Activated CD8-positive, alpha-beta T cell treated with anti-CD3 and anti-CD28 coated beads for 36 hours (primary cell): ENCODE measurements at regions not wholly inside any gene's neighbourhood (a gene's known extent, or its start where the extent isn't known, plus 50 kb on each side); places are given as distances from the start of the nearest gene placed in this dataset.

Experiments used
- ATAC-seq: fragments of 200-7000 bp; cut with Tn5 transposase; one replicate; pipeline ENCODE4 v1.10.0; 2021; ENCODE audit warnings: mild to moderate bottlenecking, moderate library complexity
- CTCF ChIA-PET: fragments of 350-600 bp; sonication (Branson Sonifier 250); formaldehyde crosslinking; loops from one replicate; lab custom pipeline; 2021; ENCODE audit warnings: antibody characterized with exemption; lab: Charles Lee
- POLR2A ChIA-PET: fragments of 350-600 bp; sonication (Branson Sonifier 250); formaldehyde crosslinking; loops from one replicate; lab custom pipeline; 2021; ENCODE audit warnings: antibody characterized with exemption; lab: Charles Lee
- DNase-seq: peaks from one replicate; pipeline ENCODE4 v3.0.0-alpha.2; 2020
- H3K27ac Mint-ChIP-seq: one replicate; pipeline ENCODE4 v1.8.0; 2021; ENCODE audit warnings: mild to moderate bottlenecking, mixed read lengths
- H3K27me3 Mint-ChIP-seq: one replicate; pipeline ENCODE4 v1.8.0; 2021; ENCODE audit warnings: mixed read lengths
- H3K36me3 Mint-ChIP-seq: one replicate; pipeline ENCODE4 v1.8.0; 2021; ENCODE audit warnings: low read depth, mixed read lengths
- H3K4me1 Mint-ChIP-seq: one replicate; pipeline ENCODE4 v1.8.0; 2021; ENCODE audit warnings: low read depth, mixed read lengths
- H3K4me3 Mint-ChIP-seq: one replicate; pipeline ENCODE4 v1.8.0; 2021; ENCODE audit warnings: mild to moderate bottlenecking, moderate library complexity, mixed read lengths
- H3K9me3 Mint-ChIP-seq: one replicate; pipeline ENCODE4 v1.8.0; 2021; ENCODE audit warnings: mixed read lengths
- intact Hi-C: fragments of 100-400 bp; cut with micrococcal nuclease; formaldehyde crosslinking; loops from one replicate; pipeline ENCODE4 v1.10.0; 2022
- TF ChIP-seq, protein P1 (sequence below): fragments of 200-600 bp; IDR thresholded peaks from one replicate; pipeline ENCODE4 v1.8.0; 2022; ENCODE audit warnings: antibody characterized with exemption, mild to moderate bottlenecking

DNA sequence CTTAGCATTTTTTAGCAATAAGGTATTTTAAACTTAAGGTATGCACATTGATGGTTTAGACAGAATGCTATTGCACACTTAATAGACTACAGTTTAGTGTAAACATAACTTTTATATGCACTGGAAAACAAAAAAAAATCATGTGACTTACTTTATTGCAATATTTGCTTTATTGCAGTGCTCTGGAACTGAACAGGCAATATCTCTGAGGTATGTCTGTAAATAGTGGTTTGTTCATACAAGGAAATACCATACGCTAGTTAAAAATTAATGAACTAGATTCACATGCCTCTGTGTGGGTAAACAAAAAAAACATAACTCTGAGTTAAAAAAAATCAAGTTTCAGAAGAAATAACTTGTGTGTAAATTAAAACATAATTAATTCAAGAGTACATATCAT is 479.0 kb upstream of the MKI67 start:
- TF ChIP-seq, protein P1, sequence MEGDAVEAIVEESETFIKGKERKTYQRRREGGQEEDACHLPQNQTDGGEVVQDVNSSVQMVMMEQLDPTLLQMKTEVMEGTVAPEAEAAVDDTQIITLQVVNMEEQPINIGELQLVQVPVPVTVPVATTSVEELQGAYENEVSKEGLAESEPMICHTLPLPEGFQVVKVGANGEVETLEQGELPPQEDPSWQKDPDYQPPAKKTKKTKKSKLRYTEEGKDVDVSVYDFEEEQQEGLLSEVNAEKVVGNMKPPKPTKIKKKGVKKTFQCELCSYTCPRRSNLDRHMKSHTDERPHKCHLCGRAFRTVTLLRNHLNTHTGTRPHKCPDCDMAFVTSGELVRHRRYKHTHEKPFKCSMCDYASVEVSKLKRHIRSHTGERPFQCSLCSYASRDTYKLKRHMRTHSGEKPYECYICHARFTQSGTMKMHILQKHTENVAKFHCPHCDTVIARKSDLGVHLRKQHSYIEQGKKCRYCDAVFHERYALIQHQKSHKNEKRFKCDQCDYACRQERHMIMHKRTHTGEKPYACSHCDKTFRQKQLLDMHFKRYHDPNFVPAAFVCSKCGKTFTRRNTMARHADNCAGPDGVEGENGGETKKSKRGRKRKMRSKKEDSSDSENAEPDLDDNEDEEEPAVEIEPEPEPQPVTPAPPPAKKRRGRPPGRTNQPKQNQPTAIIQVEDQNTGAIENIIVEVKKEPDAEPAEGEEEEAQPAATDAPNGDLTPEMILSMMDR = no peak
- Mint-ChIP-seq H3K4me3 (no peak overlapping the region), H3K9me3 (no peaks in the 10 kb centered on the region), H3K4me1 (no peaks in the 10 kb centered on the region), H3K27ac (no peak overlapping the region), H3K27me3 (no peaks in the 10 kb centered on the region), H3K36me3 (no peaks in the 10 kb centered on the region)
- intact Hi-C loops = no loop called here
- ATAC-seq (no peak), DNase-seq (no peak)
- CTCF ChIA-PET = no interaction called here
- POLR2A ChIA-PET = no interaction called here

DNA sequence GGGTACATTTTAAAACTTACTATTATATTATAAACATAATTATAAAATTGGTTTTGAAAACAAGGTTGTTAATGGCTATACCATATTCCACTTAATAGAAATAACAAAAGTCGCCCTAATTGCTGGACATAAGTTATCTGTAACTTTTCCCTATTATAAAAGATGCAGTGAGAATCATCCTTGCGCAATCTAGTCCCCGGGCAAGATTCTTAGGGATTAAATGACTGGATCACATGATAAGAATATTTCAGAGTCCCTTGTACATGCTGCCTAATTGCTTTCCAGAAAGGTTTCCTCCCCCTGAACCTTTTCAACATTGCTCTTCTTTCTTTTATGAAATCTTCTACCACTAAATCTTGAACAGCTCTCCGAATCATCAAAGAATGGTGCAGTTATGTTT is 479.8 kb upstream of the MKI67 start:
- ATAC-seq (no peak), DNase-seq (no peak)
- intact Hi-C loops = no loop called here
- CTCF ChIA-PET = no interaction called here
- no peak overlapping the region for H3K27ac Mint-ChIP-seq
- no peaks in the 10 kb centered on the region for H3K27me3 Mint-ChIP-seq
- no peaks in the 10 kb centered on the region for H3K4me1 Mint-ChIP-seq
- TF ChIP-seq, protein P1 = no peak
- no peaks in the 10 kb centered on the region for H3K36me3 Mint-ChIP-seq
- no peak overlapping the region for H3K4me3 Mint-ChIP-seq
- POLR2A ChIA-PET = no interaction called here
- H3K9me3 Mint-ChIP-seq = no peaks in the 10 kb centered on the region

DNA sequence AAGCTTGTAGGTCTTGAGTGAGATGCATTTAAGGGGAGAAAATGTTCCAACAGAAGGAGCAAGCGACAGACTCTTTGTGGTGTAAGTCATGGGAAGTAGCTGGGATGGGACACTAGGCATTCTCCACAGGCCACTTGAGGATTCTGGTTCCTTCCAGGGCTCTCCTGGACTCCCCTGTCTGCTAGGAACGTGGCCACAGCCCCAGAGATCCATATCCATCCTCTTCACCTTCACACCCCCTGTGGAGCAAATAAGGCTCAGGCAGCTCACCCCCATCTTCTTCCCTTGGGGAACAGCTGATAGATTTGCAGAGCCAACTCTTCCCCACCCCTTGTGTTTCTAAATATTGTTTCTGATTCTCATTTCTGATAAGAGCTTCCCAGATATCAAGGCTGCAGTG is 482.6 kb upstream of the MKI67 start:
- H3K9me3 Mint-ChIP-seq = no peaks in the 10 kb centered on the region
- ChIA-PET POLR2A (no interaction called here), CTCF (no interaction called here)
- H3K27me3 Mint-ChIP-seq = no peaks in the 10 kb centered on the region
- intact Hi-C loops = no loop called here
- H3K4me3 Mint-ChIP-seq = no peak overlapping the region
- no peaks in the 10 kb centered on the region for H3K36me3 Mint-ChIP-seq
- TF ChIP-seq, protein P1 = no peak
- H3K27ac Mint-ChIP-seq = no peak overlapping the region
- ATAC-seq = no peak
- H3K4me1 Mint-ChIP-seq = no peaks in the 10 kb centered on the region
- no peak for DNase-seq

DNA sequence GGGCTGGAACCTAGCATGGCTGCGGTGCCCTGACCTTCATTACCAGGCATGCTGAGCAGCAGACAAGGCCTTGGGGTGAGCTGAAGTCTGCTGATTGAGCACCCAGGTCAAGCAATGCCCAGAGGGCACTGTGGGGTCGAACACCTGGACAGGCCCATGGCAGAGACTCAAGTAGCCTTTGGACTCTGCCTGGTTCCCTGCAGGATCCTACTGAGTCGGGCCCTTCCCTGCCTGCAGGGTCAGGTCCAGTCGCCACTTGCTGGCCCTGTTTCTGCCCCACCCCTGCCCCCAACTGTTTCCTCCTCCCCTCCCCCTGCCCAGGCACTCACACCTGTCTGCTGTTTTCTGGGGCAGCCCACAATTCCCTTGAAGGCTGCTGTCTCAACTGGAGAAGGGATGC is 483.2 kb upstream of the MKI67 start:
- DNase-seq = no peak
- Mint-ChIP-seq H3K4me1 (no peaks in the 10 kb centered on the region), H3K27ac (no peak overlapping the region), H3K4me3 (no peak overlapping the region), H3K27me3 (no peaks in the 10 kb centered on the region), H3K9me3 (no peaks in the 10 kb centered on the region), H3K36me3 (no peaks in the 10 kb centered on the region)
- ChIA-PET CTCF (no interaction called here), POLR2A (no interaction called here)
- no peak for ATAC-seq
- TF ChIP-seq, protein P1 = no peak
- intact Hi-C loops = no loop called here

DNA sequence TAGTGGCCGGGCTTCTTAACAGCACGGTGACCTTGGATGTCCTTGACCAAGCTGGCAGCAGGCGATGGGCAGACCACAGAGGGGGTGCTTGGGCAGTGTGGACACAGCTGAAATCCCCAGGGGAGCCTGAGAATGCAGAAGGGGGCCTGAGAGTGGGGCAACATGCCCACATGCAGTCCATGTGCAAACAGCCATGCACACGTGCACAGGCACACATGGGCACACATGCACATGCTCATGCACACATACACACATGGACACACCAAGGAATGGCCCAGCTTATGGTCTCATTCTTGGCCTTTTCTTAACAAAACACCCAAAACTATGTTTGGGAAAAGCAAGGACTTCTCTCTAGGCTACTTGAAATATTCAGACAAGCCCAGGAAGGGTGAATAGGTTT is 483.9 kb upstream of the MKI67 start:
- TF ChIP-seq, protein P1 = no peak
- DNase-seq = no peak
- no peak overlapping the region for H3K4me3 Mint-ChIP-seq
- H3K9me3 Mint-ChIP-seq = no peaks in the 10 kb centered on the region
- intact Hi-C loops = no loop called here
- CTCF ChIA-PET = no interaction called here
- no peaks in the 10 kb centered on the region for H3K27me3 Mint-ChIP-seq
- H3K36me3 Mint-ChIP-seq = no peaks in the 10 kb centered on the region
- POLR2A ChIA-PET = interaction anchor here (0.6 kb wide), 1 partner anchor 10 kb away, joined by 3 read pairs; no protein-coding TSS in a partner anchor
- no peaks in the 10 kb centered on the region for H3K4me1 Mint-ChIP-seq
- H3K27ac Mint-ChIP-seq = no peak overlapping the region
- no peak for ATAC-seq
